ENCODE measurements at regions not wholly inside any gene's neighbourhood (a gene's known extent, or its start where the extent isn't known, plus 50 kb on each side); places are given as distances from the start of the nearest gene placed in this dataset.
"Not testable (repeated sequence)": the region's sequence is repeated elsewhere in the genome, so short reads cannot be mapped to it uniquely, and the experiment has no call there.

GRCh38 chr3:40930131-40930538 lies 269.2 kb upstream of the CTNNB1 start:
- Mint-ChIP-seq H3K36me3 (ENCODE audit: low read depth) (no peaks in the 10 kb centered on the region), H3K9me3 (no peaks in the 10 kb centered on the region), H3K4me3 (no peak overlapping the region), H3K27me3 (peaks cover 14% of the 10 kb centered on the region), H3K27ac (no peak overlapping the region), H3K4me1 (no peaks in the 10 kb centered on the region)
- no peak for DNase-seq
- CTCF ChIA-PET, result no interaction called here
- POLR2A ChIA-PET, result no interaction called here

- ChIA-PET CTCF (no interaction called here), POLR2A (no interaction called here)
- Mint-ChIP-seq H3K4me1 (no peaks in the 10 kb centered on the region), H3K36me3 (ENCODE audit: low read depth) (no peaks in the 10 kb centered on the region), H3K9me3 (no peaks in the 10 kb centered on the region), H3K27ac (no peak overlapping the region), H3K27me3 (peaks cover 11% of the 10 kb centered on the region), H3K4me3 (no peak overlapping the region)
- no peak for DNase-seq
Observed at GRCh38 chr3:40930756-40931155, 268.5 kb upstream of the CTNNB1 start.

- ChIA-PET CTCF (no interaction called here), POLR2A (no interaction called here)
- Mint-ChIP-seq H3K27me3 (peaks cover 3% of the 10 kb centered on the region), H3K4me1 (no peaks in the 10 kb centered on the region), H3K9me3 (no peaks in the 10 kb centered on the region), H3K36me3 (ENCODE audit: low read depth) (no peaks in the 10 kb centered on the region), H3K27ac (no peak overlapping the region), H3K4me3 (no peak overlapping the region)
- DNase-seq, result no peak
Observed at GRCh38 chr3:40938591-40938990, 260.7 kb upstream of the CTNNB1 start.

GRCh38 chr3:40939030-40939740 lies 260.1 kb upstream of the CTNNB1 start:
- H3K4me1 Mint-ChIP-seq, result no peaks in the 10 kb centered on the region
- CTCF ChIA-PET, result no interaction called here
- no peaks in the 10 kb centered on the region for H3K36me3 Mint-ChIP-seq (ENCODE audit: low read depth)
- H3K27ac Mint-ChIP-seq, result no peak overlapping the region
- no peak overlapping the region for H3K4me3 Mint-ChIP-seq
- DNase-seq, result no peak
- POLR2A ChIA-PET, result no interaction called here
- H3K9me3 Mint-ChIP-seq, result no peaks in the 10 kb centered on the region
- H3K27me3 Mint-ChIP-seq, result peaks cover 3% of the 10 kb centered on the region

- ChIA-PET POLR2A (no interaction called here), CTCF (no interaction called here)
- Mint-ChIP-seq H3K27me3 (peaks cover 3% of the 10 kb centered on the region), H3K4me1 (no peaks in the 10 kb centered on the region), H3K9me3 (no peaks in the 10 kb centered on the region), H3K4me3 (no peak overlapping the region), H3K36me3 (ENCODE audit: low read depth) (no peaks in the 10 kb centered on the region), H3K27ac (no peak overlapping the region)
- no peak for DNase-seq
Observed at GRCh38 chr3:40939741-40940130, 259.6 kb upstream of the CTNNB1 start.

- Mint-ChIP-seq H3K27ac (no peak overlapping the region), H3K9me3 (no peaks in the 10 kb centered on the region), H3K4me3 (no peak overlapping the region), H3K4me1 (no peaks in the 10 kb centered on the region), H3K36me3 (ENCODE audit: low read depth) (no peaks in the 10 kb centered on the region), H3K27me3 (peaks cover 3% of the 10 kb centered on the region)
- ChIA-PET CTCF (no interaction called here), POLR2A (no interaction called here)
- DNase-seq, result no peak
Observed at GRCh38 chr3:40940651-40941050, 258.7 kb upstream of the CTNNB1 start.

GRCh38 chr3:40947022-40947421 lies 252.3 kb upstream of the CTNNB1 start:
- DNase-seq; H3K36me3 Mint-ChIP-seq (ENCODE audit: low read depth); CTCF ChIA-PET; H3K27ac Mint-ChIP-seq; POLR2A ChIA-PET; H3K4me1 Mint-ChIP-seq; H3K4me3 Mint-ChIP-seq; H3K9me3 Mint-ChIP-seq: not testable (repeated sequence)
- H3K27me3 Mint-ChIP-seq, result peaks cover 12% of the 10 kb centered on the region

- POLR2A ChIA-PET; CTCF ChIA-PET; H3K9me3 Mint-ChIP-seq; H3K4me3 Mint-ChIP-seq; H3K4me1 Mint-ChIP-seq; DNase-seq; H3K27ac Mint-ChIP-seq; H3K36me3 Mint-ChIP-seq (ENCODE audit: low read depth): not testable (repeated sequence)
- H3K27me3 Mint-ChIP-seq, result peaks cover 12% of the 10 kb centered on the region
Observed at GRCh38 chr3:40949347-40949746, 250.0 kb upstream of the CTNNB1 start.

GRCh38 chr3:40951636-40952035 lies 247.7 kb upstream of the CTNNB1 start:
- Mint-ChIP-seq H3K4me1 (no peaks in the 10 kb centered on the region), H3K27ac (no peak overlapping the region), H3K27me3 (peaks cover 12% of the 10 kb centered on the region), H3K4me3 (no peak overlapping the region), H3K9me3 (peaks cover 7% of the 10 kb centered on the region), H3K36me3 (ENCODE audit: low read depth) (no peaks in the 10 kb centered on the region)
- POLR2A ChIA-PET, result no interaction called here
- DNase-seq, result no peak
- CTCF ChIA-PET, result no interaction called here

GRCh38 chr3:40961104-40961857 lies 238.0 kb upstream of the CTNNB1 start:
- POLR2A ChIA-PET, result interaction anchor here (0.8 to 1.0 kb wide), 2 partner anchors 51 to 238 kb away, joined by 3 read pairs; partner anchors contain the start of gene CTNNB1
- no peak overlapping the region for H3K27ac Mint-ChIP-seq
- no peak overlapping the region for H3K4me3 Mint-ChIP-seq
- peaks cover 5% of the 10 kb centered on the region for H3K27me3 Mint-ChIP-seq
- H3K4me1 Mint-ChIP-seq, result peaks cover 9% of the 10 kb centered on the region
- peaks cover 5% of the 10 kb centered on the region for H3K9me3 Mint-ChIP-seq
- CTCF ChIA-PET, result interaction anchor here (1.7 kb wide), 1 partner anchor 10 kb away, joined by 5 read pairs; no protein-coding TSS in a partner anchor
- H3K36me3 Mint-ChIP-seq (ENCODE audit: low read depth), result peaks cover 4% of the 10 kb centered on the region
- DNase-seq, result no peak

- no peak overlapping the region for H3K27ac Mint-ChIP-seq
- H3K4me3 Mint-ChIP-seq, result no peak overlapping the region
- peaks cover 9% of the 10 kb centered on the region for H3K4me1 Mint-ChIP-seq
- no peak for DNase-seq
- no peaks in the 10 kb centered on the region for H3K9me3 Mint-ChIP-seq
- H3K36me3 Mint-ChIP-seq (ENCODE audit: low read depth), result peaks cover 2% of the 10 kb centered on the region
- peaks cover 6% of the 10 kb centered on the region for H3K27me3 Mint-ChIP-seq
- POLR2A ChIA-PET, result no interaction called here
- CTCF ChIA-PET, result no interaction called here
Observed at GRCh38 chr3:40962721-40963120, 236.6 kb upstream of the CTNNB1 start.

GRCh38 chr3:40968666-40969065 lies 230.6 kb upstream of the CTNNB1 start:
- Mint-ChIP-seq H3K4me3 (no peak overlapping the region), H3K27ac (no peak overlapping the region), H3K36me3 (ENCODE audit: low read depth) (peaks cover 3% of the 10 kb centered on the region), H3K27me3 (peaks cover 10% of the 10 kb centered on the region), H3K4me1 (peaks cover 43% of the 10 kb centered on the region), H3K9me3 (peaks cover 2% of the 10 kb centered on the region)
- no peak for DNase-seq
- ChIA-PET CTCF (no interaction called here), POLR2A (no interaction called here)

GRCh38 chr3:40969341-40969740 lies 230.0 kb upstream of the CTNNB1 start:
- no peak for DNase-seq
- POLR2A ChIA-PET, result no interaction called here
- H3K36me3 Mint-ChIP-seq (ENCODE audit: low read depth), result peaks cover 3% of the 10 kb centered on the region
- CTCF ChIA-PET, result no interaction called here
- no peak overlapping the region for H3K4me3 Mint-ChIP-seq
- H3K27me3 Mint-ChIP-seq, result peaks cover 10% of the 10 kb centered on the region
- peaks cover 2% of the 10 kb centered on the region for H3K9me3 Mint-ChIP-seq
- H3K27ac Mint-ChIP-seq, result no peak overlapping the region
- peaks cover 48% of the 10 kb centered on the region for H3K4me1 Mint-ChIP-seq
